GM18517 (cell line): ENCODE measurements at regions not wholly inside any gene's neighbourhood (a gene's known extent, or its start where the extent isn't known, plus 50 kb on each side); places are given as distances from the start of the nearest gene placed in this dataset.
"Not testable (repeated sequence)": the region's sequence is repeated elsewhere in the genome, so short reads cannot be mapped to it uniquely, and the experiment has no call there.

Experiments
- ATAC-seq: cut with Tn5 transposase; IDR thresholded peaks from one replicate; pipeline ENCODE4 v1.9.1; 2021; ENCODE audit warnings: mild to moderate bottlenecking, moderate library complexity; ENCODE audit not compliant: unreplicated experiment

- not testable (repeated sequence) for ATAC-seq
These were observed 914.7 kb downstream of the FOXD4L5 start for GRCh38 chr9:64370344-64370743.

GRCh38 chr9:64369644-64370043, 915.4 kb downstream of the FOXD4L5 start:
- not testable (repeated sequence) for ATAC-seq

- peak; percentile 99 for ATAC-seq
These were observed 915.9 kb downstream of the FOXD4L5 start for GRCh38 chr9:64369114-64369513.

- not testable (repeated sequence) for ATAC-seq
These were observed 916.4 kb downstream of the FOXD4L5 start for GRCh38 chr9:64368644-64368942.

GRCh38 chr9:64367826-64368643, 917.0 kb downstream of the FOXD4L5 start:
- ATAC-seq: not testable (repeated sequence)
